HEK293T (cell line): ENCODE measurements at regions not wholly inside any gene's neighbourhood (a gene's known extent, or its start where the extent isn't known, plus 50 kb on each side); places are given as distances from the start of the nearest gene placed in this dataset.

Source experiments
- ARNT ChIP-seq: fragments of 450-650 bp; IDR thresholded peaks from 2 replicates; pipeline ENCODE4 v1.6.1; 2017; ENCODE audit warnings: mild to moderate bottlenecking
- BHLHE40 ChIP-seq: fragments of 450-650 bp; IDR thresholded peaks from 2 replicates; pipeline ENCODE4 v1.6.1; 2016; ENCODE audit warnings: mild to moderate bottlenecking, moderate library complexity, borderline replicate concordance
- FOXA1 ChIP-seq: fragments of 450-650 bp; IDR thresholded peaks from 2 replicates; pipeline ENCODE4 v1.6.1; 2016; ENCODE audit warnings: mild to moderate bottlenecking
- FOXM1 ChIP-seq: fragments of 450-650 bp; IDR thresholded peaks from 2 replicates; pipeline ENCODE4 v1.6.1; 2017; ENCODE audit warnings: mild to moderate bottlenecking, borderline replicate concordance
- NFRKB ChIP-seq: fragments of 450-650 bp; IDR thresholded peaks from 2 replicates; pipeline ENCODE4 v1.6.1; 2016; ENCODE audit warnings: mild to moderate bottlenecking, moderate library complexity
- SP1 ChIP-seq: fragments of 450-650 bp; IDR thresholded peaks from 2 replicates; pipeline ENCODE4 v1.6.1; 2017

GRCh38 chr3:78281381-78281780, 1241.5 kb downstream of the ROBO2 start:
- TF ChIP-seq ARNT, result no peak
- TF ChIP-seq FOXA1, result no peak
- no peak for TF ChIP-seq FOXM1
- TF ChIP-seq SP1, result no peak
- no peak for TF ChIP-seq BHLHE40
- no peak for TF ChIP-seq NFRKB
